GM10266 (cell line): ENCODE measurements at regions not wholly inside any gene's neighbourhood (a gene's known extent, or its start where the extent isn't known, plus 50 kb on each side); places are given as distances from the start of the nearest gene placed in this dataset.

Experiments
- DNase-seq: peaks from one replicate; pipeline ENCODE4 v3.0.0; 2012; ENCODE audit errors: extremely low spot score
- CTCF ChIP-seq: IDR thresholded peaks from 2 replicates; pipeline ENCODE4 v1.5.1; 2012; ENCODE audit warnings: mild to moderate bottlenecking, low read depth; ENCODE audit not compliant: control insufficient read depth, insufficient read depth; ENCODE audit errors: missing control alignments

DNA sequence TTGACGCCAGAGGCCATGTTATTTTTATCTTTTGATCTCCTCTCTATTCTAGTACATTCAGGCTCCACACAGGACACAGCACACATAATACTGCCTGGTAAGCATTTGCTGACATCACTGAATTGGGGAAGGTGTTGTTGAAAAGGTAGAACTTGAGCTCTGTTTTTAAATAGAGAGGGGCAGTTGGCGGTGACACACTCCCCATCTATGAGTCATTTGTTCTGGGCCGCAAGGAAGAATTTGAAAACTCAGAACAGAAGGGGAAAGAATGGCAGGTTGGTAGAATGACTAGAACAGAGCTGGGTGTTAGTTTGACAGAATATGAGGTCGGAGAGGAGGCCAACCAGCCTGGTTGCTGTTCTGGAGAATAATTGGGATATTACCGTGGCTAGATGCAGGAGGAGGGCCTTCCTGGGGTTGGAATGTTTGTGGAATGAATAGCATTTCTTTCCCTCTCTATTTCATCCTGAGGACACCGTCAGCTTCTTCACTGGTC is 52.1 kb upstream of the ERRFI1 start:
- no peak for TF ChIP-seq CTCF
- DNase-seq: no peak

GRCh38 chr1:8077602-8078001 is 51.5 kb upstream of the ERRFI1 start:
- no peak for TF ChIP-seq CTCF

GRCh38 chr1:8077120-8077573 is 51.0 kb upstream of the ERRFI1 start:
- TF ChIP-seq CTCF: no peak
- no peak for DNase-seq

More at GRCh38 chr1:8077602-8078001, 51.5 kb upstream of the ERRFI1 start:
- DNase-seq: no peak

DNA sequence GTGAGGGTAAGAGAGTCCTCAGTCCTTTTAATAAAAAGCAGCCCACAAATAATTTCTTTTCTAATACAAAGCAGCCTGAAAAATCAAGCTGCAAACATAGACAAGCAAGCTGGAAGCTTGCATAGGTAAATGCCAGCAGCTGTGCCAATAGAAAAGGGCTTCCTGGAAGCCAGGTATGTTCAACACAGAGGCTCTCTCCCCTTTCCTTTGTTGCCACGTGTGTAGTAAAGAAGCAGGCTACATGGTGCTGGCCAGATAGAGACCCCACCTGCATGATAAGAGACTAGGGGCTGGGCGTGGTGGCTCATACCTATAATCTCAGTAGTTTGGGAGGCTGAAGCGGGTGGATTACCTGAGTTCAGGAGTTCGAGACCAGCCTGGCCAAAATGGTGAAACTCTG is 50.1 kb upstream of the ERRFI1 start:
- TF ChIP-seq CTCF: no peak
- DNase-seq: no peak
